Gastroesophageal sphincter (tissue), 4 donors: ENCODE measurements at regions not wholly inside any gene's neighbourhood (a gene's known extent, or its start where the extent isn't known, plus 50 kb on each side); places are given as distances from the start of the nearest gene placed in this dataset.

Experiments used
- ATAC-seq: fragments of 150-250 bp; one replicate; pipeline ENCODE4 v1.9.1; 2016; ENCODE audit warnings: mild to moderate bottlenecking, moderate library complexity
- H3K27ac ChIP-seq, 4 donors: fragments of 200-600 bp; sonication (generic) in 3 of 4; 1 replicate in 3 of 4; 2 replicates in 1 of 4; pipeline ENCODE4 v1.5.1; 2016 to 2019
- H3K27me3 ChIP-seq: fragments of 200-600 bp; sonication (generic); one replicate; pipeline ENCODE4 v1.5.1; 2019
- H3K36me3 ChIP-seq, 2 donors: fragments of 200-600 bp; sonication (generic); one replicate each; pipeline ENCODE4 v1.5.1; 2019; ENCODE audit warnings: control low read depth in 1 of 2
- H3K4me1 ChIP-seq, 3 donors: fragments of 200-600 bp; sonication (generic); 1 replicate in 2 of 3; 2 replicates in 1 of 3; pipeline ENCODE4 v1.5.1; 2016 to 2019; ENCODE audit warnings: control low read depth in 2 of 3
- H3K4me3 ChIP-seq, 2 donors: fragments of 200-600 bp; sonication (generic); one replicate each; pipeline ENCODE4 v1.5.1; 2019; ENCODE audit warnings: mild to moderate bottlenecking in 1 of 2, moderate library complexity in 1 of 2
- H3K9me3 ChIP-seq, 3 donors: fragments of 200-600 bp; sonication (generic); one replicate each; pipeline ENCODE4 v1.5.1; 2017 to 2019; ENCODE audit warnings: control low read depth in 2 of 3
- EP300 ChIP-seq: sonication (generic); formaldehyde crosslinking; IDR thresholded peaks from one replicate; pipeline ENCODE4 v1.6.1; 2017; ENCODE audit warnings: antibody characterized with exemption, mild to moderate bottlenecking
- POLR2A ChIP-seq, 2 donors: fragments of 450-650 bp; IDR thresholded peaks; one replicate each; pipeline ENCODE4 v1.6.1; 2017; ENCODE audit warnings: antibody characterized with exemption in 2 of 2, mild to moderate bottlenecking in 2 of 2, moderate library complexity in 1 of 2
- POLR2AphosphoS5 ChIP-seq: sonication (generic); formaldehyde crosslinking; IDR thresholded peaks from one replicate; pipeline ENCODE4 v1.6.1; 2017; ENCODE audit warnings: antibody characterized with exemption
- WGBS, 2 donors: methylation state at CpG; one replicate each; pipeline ENCODE4 v1.1.5; 2018; ENCODE audit warnings: low coverage in 1 of 2; 5-methylcytosine and 5-hydroxymethylcytosine counted together
- TF ChIP-seq, protein P1 (sequence below), 4 experiments: fragments of 200-600 bp in 2 of 4; fragments of 450-650 bp in 2 of 4; sonication (generic) in 1 of 4; IDR thresholded peaks; one replicate each; pipeline ENCODE4 v1.5.1; 2017 to 2019; ENCODE audit warnings: antibody characterized with exemption in 4 of 4, mild to moderate bottlenecking in 2 of 4, moderate library complexity in 2 of 4

DNA sequence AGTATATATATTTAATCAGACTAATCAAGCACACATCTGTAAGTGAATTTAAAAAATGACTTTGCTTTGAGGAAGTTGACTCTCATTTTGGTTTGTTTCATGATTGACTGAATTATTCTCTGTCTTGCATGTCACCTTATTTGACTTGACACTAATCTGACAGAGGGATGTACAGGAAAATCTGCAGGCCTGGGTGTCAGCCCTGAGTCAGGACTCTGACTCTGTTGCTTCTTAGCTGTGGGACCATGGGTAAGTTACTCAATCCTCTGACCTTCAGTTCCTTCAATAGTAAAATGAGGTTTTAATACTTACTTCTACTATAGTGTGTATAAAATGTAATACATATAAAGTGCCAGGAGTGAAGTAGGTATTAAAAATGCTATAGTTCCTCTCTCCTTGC is 415.9 kb downstream of the ARHGEF28 start:
- H3K4me1 ChIP-seq, result no peaks in the 10 kb centered on the region

GRCh38 chr5:74040811-74041491 is 415.0 kb downstream of the ARHGEF28 start:
- no peak for ATAC-seq

More for the DNA sequence above, 415.9 kb downstream of the ARHGEF28 start:
- no peak overlapping the region for H3K27ac ChIP-seq
- H3K9me3 ChIP-seq, result no peaks in the 10 kb centered on the region
- no peak for TF ChIP-seq POLR2AphosphoS5
- TF ChIP-seq, protein P1, sequence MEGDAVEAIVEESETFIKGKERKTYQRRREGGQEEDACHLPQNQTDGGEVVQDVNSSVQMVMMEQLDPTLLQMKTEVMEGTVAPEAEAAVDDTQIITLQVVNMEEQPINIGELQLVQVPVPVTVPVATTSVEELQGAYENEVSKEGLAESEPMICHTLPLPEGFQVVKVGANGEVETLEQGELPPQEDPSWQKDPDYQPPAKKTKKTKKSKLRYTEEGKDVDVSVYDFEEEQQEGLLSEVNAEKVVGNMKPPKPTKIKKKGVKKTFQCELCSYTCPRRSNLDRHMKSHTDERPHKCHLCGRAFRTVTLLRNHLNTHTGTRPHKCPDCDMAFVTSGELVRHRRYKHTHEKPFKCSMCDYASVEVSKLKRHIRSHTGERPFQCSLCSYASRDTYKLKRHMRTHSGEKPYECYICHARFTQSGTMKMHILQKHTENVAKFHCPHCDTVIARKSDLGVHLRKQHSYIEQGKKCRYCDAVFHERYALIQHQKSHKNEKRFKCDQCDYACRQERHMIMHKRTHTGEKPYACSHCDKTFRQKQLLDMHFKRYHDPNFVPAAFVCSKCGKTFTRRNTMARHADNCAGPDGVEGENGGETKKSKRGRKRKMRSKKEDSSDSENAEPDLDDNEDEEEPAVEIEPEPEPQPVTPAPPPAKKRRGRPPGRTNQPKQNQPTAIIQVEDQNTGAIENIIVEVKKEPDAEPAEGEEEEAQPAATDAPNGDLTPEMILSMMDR (IDR thresholded peaks at IDR 0.05), result no peak
- no peak for TF ChIP-seq POLR2A (IDR thresholded peaks at IDR 0.05)
- no peak for TF ChIP-seq EP300
- H3K27me3 ChIP-seq, result no peaks in the 10 kb centered on the region
- no peak for ATAC-seq
- no peaks in the 10 kb centered on the region for H3K36me3 ChIP-seq
- no peak overlapping the region for H3K4me3 ChIP-seq

GRCh38 chr5:74040065-74040551 is 414.1 kb downstream of the ARHGEF28 start:
- peak; percentile 43 for ATAC-seq
- H3K4me1 ChIP-seq, result peaks cover 0 to 8% (median 0%) of the 10 kb centered on the region in 3 donors
- no peaks in the 10 kb centered on the region for H3K27me3 ChIP-seq
- WGBS, 2 donors, result 46 to 60% methylated on average over 1 to 2 of the region's 2 CpGs
- H3K27ac ChIP-seq, result no peak overlapping the region
- no peak overlapping the region for H3K4me3 ChIP-seq
- no peaks in the 10 kb centered on the region for H3K9me3 ChIP-seq
- TF ChIP-seq POLR2A (IDR thresholded peaks at IDR 0.05), result no peak
- TF ChIP-seq EP300, result no peak
- TF ChIP-seq, protein P1 (IDR thresholded peaks at IDR 0.05), result no peak
- no peak for TF ChIP-seq POLR2AphosphoS5
- H3K36me3 ChIP-seq, result no peaks in the 10 kb centered on the region

More at GRCh38 chr5:74040811-74041491, 415.0 kb downstream of the ARHGEF28 start:
- TF ChIP-seq POLR2A (IDR thresholded peaks at IDR 0.05), result no peak
- no peak for TF ChIP-seq EP300
- TF ChIP-seq, protein P1 (IDR thresholded peaks at IDR 0.05), result no peak
- no peak for TF ChIP-seq POLR2AphosphoS5
- Histone ChIP-seq H3K36me3 (no peaks in the 10 kb centered on the region), H3K27ac (no peak overlapping the region), H3K4me1 (no peaks in the 10 kb centered on the region), H3K27me3 (no peaks in the 10 kb centered on the region), H3K9me3 (no peaks in the 10 kb centered on the region), H3K4me3 (no peak overlapping the region)
- WGBS, 2 donors, result 63 to 77% methylated on average over 4 to 5 of the region's 5 CpGs

GRCh38 chr5:74037321-74037720 is 411.3 kb downstream of the ARHGEF28 start:
- WGBS, 2 donors, result 96 to 100% methylated on average over 2 of the region's 2 CpGs
- no peak for ATAC-seq

More at GRCh38 chr5:74037321-74037720, 411.3 kb downstream of the ARHGEF28 start:
- no peak overlapping the region for H3K4me3 ChIP-seq
- H3K36me3 ChIP-seq, result no peaks in the 10 kb centered on the region
- H3K9me3 ChIP-seq, result no peaks in the 10 kb centered on the region
- H3K27ac ChIP-seq, result no peak overlapping the region
- peaks cover 2% of the 10 kb centered on the region for H3K27me3 ChIP-seq
- H3K4me1 ChIP-seq, result peaks cover 0 to 8% (median 0%) of the 10 kb centered on the region in 3 donors
- TF ChIP-seq POLR2AphosphoS5 (no peak), EP300 (no peak), POLR2A (IDR thresholded peaks at IDR 0.05) (no peak)
- TF ChIP-seq, protein P1 (IDR thresholded peaks at IDR 0.05), result no peak
